Activated CD4-positive, alpha-beta T cell treated with anti-CD3 and anti-CD28 coated beads, Interleukin-2, Interleukin-4, amounts not matched to agents 100 ng/mL and 50 ng/mL, durations not matched to agents 16 hours and 8 hours (primary cell): ENCODE measurements at regions not wholly inside any gene's neighbourhood (a gene's known extent, or its start where the extent isn't known, plus 50 kb on each side); places are given as distances from the start of the nearest gene placed in this dataset.
"Not testable (repeated sequence)": the region's sequence is repeated elsewhere in the genome, so short reads cannot be mapped to it uniquely, and the experiment has no call there.

Source experiments
- DNase-seq: peaks from one replicate; pipeline ENCODE4 v3.0.0-alpha.2; 2020; ENCODE audit warnings: low spot score

- DNase-seq: no peak
Observed at GRCh38 chr6:119726086-119726485, 376.5 kb upstream of the MAN1A1 start.

- no peak for DNase-seq
Observed at GRCh38 chr6:119720160-119720559, 370.6 kb upstream of the MAN1A1 start.

DNA sequence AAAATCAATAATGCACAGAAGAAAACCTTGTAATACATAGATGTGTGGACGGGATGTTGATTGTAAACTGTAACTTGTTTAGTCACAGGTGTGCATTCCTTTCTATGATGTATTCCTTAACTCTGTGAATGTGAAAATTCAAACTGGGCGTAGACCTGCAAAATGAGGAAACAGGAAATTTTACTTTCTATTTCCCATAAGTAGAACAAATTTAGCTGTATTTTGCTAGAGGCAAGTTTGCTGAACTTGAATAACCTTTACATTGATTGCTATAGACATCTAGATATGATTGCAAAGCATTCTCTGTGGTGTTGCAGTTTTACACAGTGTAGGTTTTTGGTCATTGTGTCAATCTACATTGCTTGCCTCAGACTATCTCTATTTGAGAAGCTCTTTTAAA lies 368.4 kb upstream of the MAN1A1 start:
- no peak for DNase-seq

DNA sequence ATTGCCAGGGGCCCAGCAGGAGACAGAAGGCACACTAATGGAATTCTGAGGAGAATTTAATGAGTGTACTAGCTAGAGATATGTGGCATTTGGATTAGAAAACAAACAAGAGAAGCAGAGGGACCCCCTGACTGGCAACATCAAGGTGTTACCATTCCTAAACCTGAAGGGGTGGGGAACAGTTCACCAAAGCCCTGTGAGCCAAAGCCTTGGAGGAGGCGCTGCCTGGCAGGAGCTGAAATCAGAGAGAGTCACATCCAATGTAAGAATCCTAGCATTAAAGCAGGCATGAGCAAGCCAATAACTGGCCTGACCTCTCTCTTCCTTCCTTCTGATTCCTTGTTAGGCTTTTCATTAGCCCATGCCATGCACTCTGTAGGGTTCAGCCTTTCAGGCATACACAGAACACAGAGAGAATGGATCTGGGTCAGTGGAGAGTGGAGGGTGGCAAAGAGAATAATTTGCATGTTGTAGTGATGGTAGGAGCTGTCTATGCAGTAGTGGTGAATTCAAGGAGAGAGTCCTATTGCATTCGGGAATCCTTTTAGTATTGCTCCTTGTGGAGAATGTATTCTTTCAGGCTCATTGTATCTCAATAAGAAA lies 367.2 kb upstream of the MAN1A1 start:
- no peak for DNase-seq

GRCh38 chr6:119713903-119714302 lies 364.3 kb upstream of the MAN1A1 start:
- DNase-seq: no peak

DNA sequence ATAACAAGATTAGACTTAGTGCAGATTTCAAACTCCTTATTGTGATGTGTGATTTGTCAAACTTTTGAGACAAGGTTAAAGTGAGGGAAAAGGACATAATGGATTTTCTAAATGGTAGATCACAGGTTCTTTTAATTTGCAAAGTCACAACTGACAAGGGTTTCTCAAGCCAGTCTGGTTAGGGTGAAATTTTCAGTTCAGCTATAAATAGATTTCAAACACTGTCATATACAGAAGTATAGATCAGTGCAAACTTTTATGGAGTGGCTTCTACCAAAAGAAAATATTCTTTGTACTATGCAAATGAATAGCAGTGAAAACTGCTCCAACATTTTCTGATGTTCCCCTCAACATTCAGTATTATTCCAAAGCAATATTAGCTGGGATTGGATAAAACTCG lies 337.1 kb upstream of the MAN1A1 start:
- no peak for DNase-seq

GRCh38 chr6:119686240-119686639 lies 336.7 kb upstream of the MAN1A1 start:
- no peak for DNase-seq

DNA sequence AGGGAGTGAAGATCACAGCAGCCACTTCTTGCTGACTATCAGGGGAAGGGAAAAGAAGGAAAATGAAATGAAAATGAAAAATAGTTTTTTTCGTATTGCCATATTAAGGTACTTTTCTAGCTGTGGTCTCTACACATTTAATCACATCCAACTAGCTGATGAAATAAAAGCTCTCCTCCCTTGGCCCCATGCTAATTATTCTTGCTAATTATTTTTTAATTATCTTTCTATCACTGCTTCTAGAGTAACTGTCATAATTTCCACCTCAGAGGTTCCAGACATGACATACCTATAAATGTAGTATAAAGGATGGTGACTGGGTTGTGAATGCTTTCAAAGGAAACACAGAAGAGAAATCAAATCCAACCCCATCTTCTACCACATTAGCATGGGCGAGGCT lies 334.1 kb upstream of the MAN1A1 start:
- no peak for DNase-seq

DNA sequence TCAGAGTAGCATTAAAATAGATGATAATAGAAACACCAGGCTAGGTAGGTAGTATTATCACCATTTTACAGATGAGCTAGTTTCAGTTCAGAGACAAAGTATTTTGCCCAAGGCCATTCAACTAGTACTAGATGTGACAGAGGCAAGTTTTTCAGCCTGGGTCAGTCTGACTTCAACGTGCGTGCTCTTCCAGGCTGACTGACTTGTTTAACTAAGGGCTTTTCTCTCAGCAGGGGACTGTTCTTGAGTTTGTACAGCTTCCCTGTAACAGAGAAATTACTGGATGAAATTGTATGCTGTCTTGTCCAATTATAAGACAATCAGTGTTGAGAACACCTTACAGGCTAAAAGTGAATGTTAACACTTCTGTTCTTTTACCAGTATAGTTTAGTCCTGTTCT lies 333.5 kb upstream of the MAN1A1 start:
- no peak for DNase-seq

- DNase-seq: no peak
Observed at GRCh38 chr6:119678961-119679360, 329.4 kb upstream of the MAN1A1 start.

- no peak for DNase-seq
Observed at GRCh38 chr6:119677384-119677783, 327.8 kb upstream of the MAN1A1 start.

- no peak for DNase-seq
Observed at GRCh38 chr6:119676961-119677360, 327.4 kb upstream of the MAN1A1 start.

DNA sequence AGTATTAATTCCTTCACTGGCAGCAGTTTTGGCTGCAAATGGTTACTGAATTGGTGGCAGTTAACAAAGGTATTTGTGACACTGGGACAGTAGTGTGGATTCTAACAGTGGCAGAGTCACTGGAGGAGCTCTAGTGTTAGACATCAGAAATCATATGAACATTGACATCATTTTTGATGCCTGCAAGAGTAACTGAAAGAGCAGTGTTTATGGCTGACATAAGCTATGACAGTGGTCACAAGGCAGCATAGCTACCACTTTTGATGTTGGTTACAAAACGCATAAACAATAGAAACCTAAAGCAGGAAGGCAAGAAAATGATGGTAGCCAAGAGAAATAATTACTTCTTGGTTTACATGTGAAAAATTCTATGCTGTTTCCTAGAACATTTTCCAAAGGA lies 326.7 kb upstream of the MAN1A1 start:
- DNase-seq: no peak

DNA sequence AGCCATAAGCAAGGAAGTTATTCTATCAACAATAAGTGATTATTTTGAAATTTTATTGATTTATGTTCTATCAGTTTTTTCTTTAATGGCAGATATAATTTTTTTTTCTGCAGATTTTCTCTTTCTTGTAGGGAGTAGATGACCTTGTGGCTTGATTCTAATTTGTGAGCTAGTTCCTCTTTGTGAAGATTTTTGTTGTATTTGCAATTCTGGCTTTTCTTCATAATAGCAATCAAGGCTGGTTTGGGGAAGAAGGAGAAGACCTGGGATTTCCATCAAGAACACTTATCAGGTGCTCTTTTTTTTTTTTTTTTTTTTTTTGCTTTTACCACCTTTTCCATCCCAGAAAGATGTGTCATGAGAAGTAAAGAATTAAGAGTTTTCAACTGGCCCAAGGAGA lies 324.2 kb upstream of the MAN1A1 start:
- no peak for DNase-seq

DNA sequence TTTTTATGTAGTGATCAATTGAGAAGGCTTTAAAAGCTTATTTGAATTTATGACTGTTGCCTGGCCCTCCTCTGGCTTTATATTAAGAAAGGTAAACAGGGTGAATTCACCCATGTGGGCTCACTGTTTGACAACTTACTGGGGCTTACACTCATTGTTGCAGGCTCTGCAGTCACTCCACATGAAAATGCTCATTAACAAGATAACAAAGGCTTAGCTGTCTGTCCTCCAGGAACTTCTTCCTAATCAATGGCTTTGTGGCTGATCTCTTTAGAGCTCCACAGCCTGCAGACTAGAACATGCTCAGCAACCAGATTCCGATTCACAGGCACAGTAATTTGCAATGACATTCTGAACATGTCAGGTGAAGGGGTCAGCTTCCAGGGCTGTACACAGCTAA lies 323.2 kb upstream of the MAN1A1 start:
- no peak for DNase-seq

DNA sequence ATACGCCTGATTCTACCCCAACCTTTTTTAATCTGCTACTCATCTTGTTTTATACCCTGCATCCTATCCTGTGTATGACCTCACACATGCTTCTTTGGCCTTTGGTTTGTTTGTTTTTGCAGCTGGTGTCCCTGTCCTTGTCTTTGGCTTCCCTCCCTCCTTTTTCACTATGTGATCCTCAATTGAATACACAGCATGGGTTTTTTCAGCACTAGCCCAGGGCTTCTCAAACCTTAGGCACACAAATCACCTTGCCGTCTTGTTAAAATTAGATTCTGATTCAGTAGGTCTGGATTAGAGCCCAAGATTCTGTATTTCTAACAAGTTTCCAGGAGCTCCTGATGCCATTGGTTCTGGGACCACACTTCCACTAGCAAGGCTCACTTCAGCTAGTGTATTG lies 321.5 kb upstream of the MAN1A1 start:
- DNase-seq: no peak

DNA sequence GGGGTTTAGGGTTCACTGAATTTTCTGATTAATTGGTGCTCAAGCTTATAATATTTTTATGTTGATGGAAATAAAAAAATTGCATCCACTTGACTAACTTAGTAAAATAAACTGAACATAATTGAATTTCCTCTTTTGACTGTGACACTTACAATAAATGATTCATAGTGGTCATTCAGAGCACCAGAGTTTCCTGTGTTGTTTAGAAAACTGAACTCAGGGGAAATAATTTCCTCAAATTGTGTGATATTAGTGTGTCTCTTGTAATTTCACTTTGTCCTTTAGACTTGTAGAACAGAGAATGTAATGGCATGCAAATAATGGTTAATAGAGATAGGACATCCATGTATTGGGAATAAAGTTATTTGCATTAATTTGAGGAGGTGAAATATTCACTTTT lies 319.7 kb upstream of the MAN1A1 start:
- DNase-seq: peak; percentile 40

DNA sequence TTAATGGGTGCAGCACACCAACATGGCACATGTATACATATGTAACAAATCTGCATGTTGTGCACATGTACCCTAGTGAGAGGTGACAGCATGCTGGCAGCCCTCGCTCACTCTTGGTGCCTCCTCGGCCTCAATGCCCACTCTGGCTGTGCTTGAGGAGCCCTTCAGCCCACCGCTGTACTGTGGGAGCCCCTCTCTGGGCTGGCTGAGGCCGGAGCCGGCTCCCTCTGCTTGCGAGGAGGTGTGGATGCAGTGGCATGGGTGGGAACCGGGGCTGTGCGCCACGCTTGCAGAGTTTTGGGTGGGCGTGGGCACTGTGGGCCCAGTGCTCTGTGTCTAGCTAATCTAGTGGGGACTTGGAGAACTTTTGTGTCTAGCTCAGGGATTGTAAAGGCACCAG lies 315.9 kb upstream of the MAN1A1 start:
- not testable (repeated sequence) for DNase-seq

DNA sequence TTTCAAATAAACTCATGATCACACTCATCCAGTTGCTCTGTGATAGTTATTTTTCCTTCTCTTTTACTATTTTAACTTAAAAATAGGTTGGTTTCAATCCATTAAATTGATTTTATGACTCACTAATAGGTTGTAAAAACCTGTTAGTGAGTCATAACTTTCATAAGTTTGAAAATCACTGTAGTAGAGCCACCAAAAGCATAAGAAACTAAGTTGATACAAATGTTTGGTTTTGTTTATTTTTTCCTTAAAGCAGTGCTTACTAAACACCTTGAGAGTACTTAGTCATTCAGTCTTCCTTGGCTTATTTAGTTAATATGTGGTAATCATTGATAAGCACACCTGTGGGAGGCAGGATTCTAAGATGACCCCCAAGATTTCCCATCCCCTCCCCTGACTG lies 312.1 kb upstream of the MAN1A1 start:
- DNase-seq: no peak

DNA sequence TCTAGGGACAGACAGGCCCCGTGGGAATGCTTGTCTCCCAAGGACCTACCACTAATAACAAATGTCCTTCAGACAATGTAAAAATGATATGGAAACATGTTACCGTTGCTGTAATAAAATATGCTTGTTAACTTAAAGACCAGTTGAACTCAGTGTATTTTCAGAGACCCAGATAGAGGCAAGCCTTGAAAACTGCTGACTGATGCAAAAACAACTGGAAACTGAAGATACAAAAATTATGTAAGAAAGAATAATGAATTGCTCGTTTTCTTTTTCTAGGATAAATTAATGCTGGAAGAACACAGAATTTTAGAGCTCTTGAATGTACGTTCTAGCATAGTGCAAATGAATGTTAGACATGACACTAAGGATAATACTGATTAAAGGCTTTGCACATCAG lies 311.5 kb upstream of the MAN1A1 start:
- DNase-seq: no peak

- no peak for DNase-seq
Observed at GRCh38 chr6:119658917-119659316, 309.4 kb upstream of the MAN1A1 start.

- DNase-seq: no peak
Observed at GRCh38 chr6:119655124-119655523, 305.6 kb upstream of the MAN1A1 start.

GRCh38 chr6:119653329-119653728 lies 303.8 kb upstream of the MAN1A1 start:
- DNase-seq: no peak

DNA sequence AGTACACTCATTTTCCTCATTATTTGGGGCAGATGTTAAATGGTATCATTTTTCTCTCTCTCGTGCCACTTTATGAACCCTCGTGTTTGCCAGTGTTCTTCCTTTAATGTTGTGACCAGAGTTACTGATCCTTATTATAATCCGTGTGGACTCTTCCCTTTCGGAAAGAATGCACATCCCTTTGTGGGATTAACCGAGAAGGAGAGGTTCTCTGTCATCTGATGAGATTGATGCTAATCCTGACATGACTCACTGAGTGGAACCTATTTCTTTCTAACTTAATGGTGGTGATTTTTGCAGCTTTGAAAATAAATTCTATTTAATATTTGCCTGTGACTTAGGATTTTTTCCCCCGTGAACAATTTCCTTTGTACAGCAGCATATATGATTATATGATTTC lies 300.0 kb upstream of the MAN1A1 start:
- no peak for DNase-seq

- no peak for DNase-seq
Observed at GRCh38 chr6:119647309-119647708, 297.7 kb upstream of the MAN1A1 start.
